GM21367 (cell line): ENCODE measurements at regions not wholly inside any gene's neighbourhood (a gene's known extent, or its start where the extent isn't known, plus 50 kb on each side); places are given as distances from the start of the nearest gene placed in this dataset.

Experiments
- ATAC-seq: cut with Tn5 transposase; IDR thresholded peaks from one replicate; pipeline ENCODE4 v1.9.1; 2021; ENCODE audit not compliant: unreplicated experiment

- no peak for ATAC-seq
Measured at GRCh38 chr6:133630651-133631050, 258.3 kb upstream of the TCF21 start.

- no peak for ATAC-seq
Measured at GRCh38 chr6:133631421-133631820, 257.5 kb upstream of the TCF21 start.

- ATAC-seq, result no peak
Measured at GRCh38 chr6:133632206-133632605, 256.7 kb upstream of the TCF21 start.

GRCh38 chr6:133632906-133633305 lies 256.0 kb upstream of the TCF21 start:
- no peak for ATAC-seq

DNA sequence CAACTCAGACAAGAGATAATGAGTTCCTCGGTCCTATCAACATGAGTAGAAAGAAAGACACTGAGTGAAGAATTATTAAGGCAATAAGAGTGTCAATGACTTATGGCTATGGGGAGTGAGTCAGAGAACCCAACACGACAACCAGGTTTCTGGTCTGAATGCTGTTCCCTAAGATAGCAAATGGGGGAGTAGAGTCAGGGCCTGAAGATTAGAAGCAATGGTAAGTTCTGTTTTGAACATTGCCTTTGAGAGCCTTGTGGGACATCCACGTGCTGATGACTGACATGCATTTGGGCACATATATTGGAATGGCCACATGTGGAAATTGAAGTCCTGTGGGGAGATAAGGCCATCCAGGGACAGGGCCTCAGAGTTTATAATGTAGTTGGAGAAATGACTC lies 254.4 kb upstream of the TCF21 start:
- ATAC-seq, result no peak

DNA sequence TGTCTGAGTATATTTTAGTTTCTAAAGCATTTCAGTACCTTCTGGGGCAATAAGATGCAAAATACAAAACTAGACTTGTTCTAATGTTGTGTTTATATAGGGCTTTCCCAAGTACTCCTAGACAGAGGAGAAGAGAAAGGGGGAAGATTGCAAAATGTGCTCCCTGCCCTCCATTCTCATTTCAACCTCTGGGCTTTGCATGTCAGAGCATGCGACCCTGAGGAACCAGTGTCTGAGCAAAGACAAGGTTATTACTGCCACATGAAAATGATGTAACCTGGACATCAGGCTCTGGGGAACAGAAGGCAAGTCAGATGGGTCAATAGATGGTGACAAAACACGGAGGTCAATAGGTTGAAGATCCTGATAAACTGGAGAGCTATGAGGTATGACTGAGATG lies 253.5 kb upstream of the TCF21 start:
- no peak for ATAC-seq

- no peak for ATAC-seq
Measured at GRCh38 chr6:133637436-133637835, 251.5 kb upstream of the TCF21 start.

DNA sequence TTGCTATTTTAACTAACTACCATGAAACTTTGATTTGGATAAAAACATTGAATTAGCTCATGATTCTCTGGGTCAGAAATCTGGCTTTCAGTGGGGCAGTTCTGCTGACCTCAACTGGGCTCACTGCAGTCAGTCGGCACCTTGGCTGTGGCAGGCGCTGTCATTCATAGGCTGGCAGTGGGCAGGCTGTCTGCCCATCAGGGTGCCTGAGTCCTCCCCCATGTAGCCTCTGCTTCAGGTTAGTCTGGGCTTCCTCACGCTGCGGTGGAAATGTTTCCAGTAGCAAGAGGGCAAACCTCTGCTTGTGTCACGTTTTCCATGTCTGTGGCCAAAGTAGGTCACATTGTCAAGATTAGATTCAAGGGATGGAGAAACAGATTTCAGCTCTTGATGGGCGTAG lies 251.0 kb upstream of the TCF21 start:
- no peak for ATAC-seq

- ATAC-seq, result no peak
Measured at GRCh38 chr6:133641104-133641503, 247.8 kb upstream of the TCF21 start.

- ATAC-seq, result no peak
Measured at GRCh38 chr6:133644548-133644891, 244.4 kb upstream of the TCF21 start.

GRCh38 chr6:133644892-133645619 lies 243.9 kb upstream of the TCF21 start:
- ATAC-seq, result no peak

- no peak for ATAC-seq
Measured at GRCh38 chr6:133645966-133646740, 242.8 kb upstream of the TCF21 start.

DNA sequence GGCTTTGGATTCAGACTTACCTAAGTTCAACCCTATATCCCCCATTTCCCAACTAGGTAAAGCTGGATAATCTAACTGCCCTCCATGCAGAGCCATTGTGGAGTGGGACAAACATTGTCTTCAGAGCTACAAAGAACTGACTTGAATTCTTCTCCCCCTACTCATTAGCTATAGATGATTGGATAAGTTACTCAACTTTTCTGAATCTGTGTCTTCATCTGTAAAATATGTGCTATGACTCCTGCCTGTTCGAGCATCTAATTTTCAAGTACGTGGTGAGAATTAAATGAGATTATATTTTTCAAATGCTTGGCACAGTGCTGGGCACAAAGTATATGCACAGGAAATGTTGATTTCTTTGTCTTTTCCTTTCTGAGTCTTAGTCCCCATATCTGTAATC lies 240.3 kb upstream of the TCF21 start:
- ATAC-seq, result no peak

- no peak for ATAC-seq
Measured at GRCh38 chr6:133671376-133671775, 217.5 kb upstream of the TCF21 start.

DNA sequence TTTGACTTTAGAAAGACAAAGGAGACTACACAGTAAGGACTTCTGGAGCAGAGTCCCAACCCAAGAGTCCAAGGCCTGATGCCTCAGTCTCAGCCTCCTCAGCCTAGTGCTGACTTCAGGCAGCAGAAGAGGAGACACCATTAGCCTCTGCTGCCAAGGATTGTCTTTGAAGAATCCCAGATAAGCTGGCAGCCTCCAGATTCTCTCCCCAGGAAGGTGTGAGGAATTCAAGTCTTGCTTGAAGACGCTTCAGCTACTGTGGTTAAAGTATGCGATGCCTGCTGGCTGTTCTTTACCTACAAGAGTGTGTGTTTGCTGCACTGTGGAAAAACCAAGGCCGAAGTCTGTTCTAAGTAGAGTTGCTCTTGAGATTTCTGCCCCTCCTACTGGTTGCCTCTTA lies 215.9 kb upstream of the TCF21 start:
- no peak for ATAC-seq

- no peak for ATAC-seq
Measured at GRCh38 chr6:133674661-133675060, 214.3 kb upstream of the TCF21 start.

- ATAC-seq, result no peak
Measured at GRCh38 chr6:133680994-133681393, 207.9 kb upstream of the TCF21 start.

GRCh38 chr6:133681891-133682290 lies 207.0 kb upstream of the TCF21 start:
- no peak for ATAC-seq

DNA sequence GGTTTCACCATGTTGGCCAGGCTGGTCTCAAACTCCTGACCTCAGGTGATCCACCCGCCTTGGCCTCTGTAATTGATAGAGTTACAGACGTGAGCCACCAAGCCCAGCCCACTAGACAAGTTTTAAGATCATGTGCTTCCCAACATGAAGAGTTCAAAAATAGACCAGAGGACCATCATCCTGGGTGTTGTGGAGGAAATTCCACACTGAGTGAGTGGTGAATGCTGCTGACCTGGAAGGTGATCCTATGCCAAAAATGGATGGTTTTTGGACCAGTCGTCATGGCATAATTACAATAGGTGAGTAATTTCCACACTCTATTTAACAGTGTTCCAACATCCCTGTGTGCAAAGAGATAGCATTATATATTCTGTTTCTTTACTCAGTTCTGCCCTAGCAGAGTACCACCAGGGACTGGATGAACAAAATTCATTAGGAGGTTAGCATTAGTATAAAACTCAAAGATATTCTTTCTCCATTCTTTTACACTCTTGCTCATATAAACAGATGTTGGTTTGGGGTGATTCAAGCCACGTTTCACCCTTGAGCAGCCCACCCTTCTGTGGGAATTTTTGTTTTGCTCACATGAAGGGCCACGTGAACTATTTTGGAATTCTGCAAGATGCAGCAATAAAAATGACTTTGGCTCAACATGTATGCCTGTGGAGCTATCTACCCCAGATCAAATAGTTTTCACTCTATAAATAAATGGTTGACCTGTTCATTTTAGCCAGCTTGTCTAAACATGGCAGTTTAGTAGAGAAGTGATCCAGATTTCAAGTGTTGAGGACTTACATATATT lies 206.2 kb upstream of the TCF21 start:
- no peak for ATAC-seq

GRCh38 chr6:133683308-133683580 lies 205.7 kb upstream of the TCF21 start:
- ATAC-seq, result no peak

DNA sequence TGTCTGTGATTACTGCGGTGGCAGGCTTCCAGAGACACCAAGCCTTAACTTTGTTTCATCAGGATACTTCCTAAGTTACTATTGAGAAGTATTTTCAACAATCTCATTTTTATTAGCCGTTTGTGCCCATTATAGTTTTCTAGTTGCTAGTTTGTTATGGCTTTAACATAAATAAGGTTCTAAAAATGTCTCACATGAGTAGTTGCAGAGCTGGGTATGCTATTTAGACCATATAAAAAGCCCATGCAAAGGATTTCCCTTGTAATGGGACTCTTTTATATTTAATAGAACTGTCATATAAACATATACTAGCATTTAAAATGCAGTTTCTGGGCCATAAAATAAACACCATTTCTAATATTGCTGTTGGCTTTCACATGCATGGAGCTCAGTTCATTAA lies 205.3 kb upstream of the TCF21 start:
- ATAC-seq, result no peak
